ENCODE measurements at regions not wholly inside any gene's neighbourhood (a gene's known extent, or its start where the extent isn't known, plus 50 kb on each side); places are given as distances from the start of the nearest gene placed in this dataset.

- no peak for TF ChIP-seq CTCF (IDR thresholded peaks at IDR 0.05; ENCODE audit: low read depth, low read length, missing input control)
- TF ChIP-seq SP1 (IDR thresholded peaks at IDR 0.05), result no peak
- TF ChIP-seq JUND (IDR thresholded peaks at IDR 0.05), result no peak
- TF ChIP-seq TAF1 (conservative IDR thresholded peaks at IDR 0.05), result no peak
Observed at GRCh38 chr13:111908981-111909380, 158.0 kb upstream of the SOX1 start.

Measured in liver (tissue), 3 donors.